GM19324 (cell line): ENCODE measurements at regions not wholly inside any gene's neighbourhood (a gene's known extent, or its start where the extent isn't known, plus 50 kb on each side); places are given as distances from the start of the nearest gene placed in this dataset.
A peak's percentile ranks its signal among the peaks of the same experiment; 100 is the strongest.

Source experiments
- ATAC-seq: cut with Tn5 transposase; IDR thresholded peaks from one replicate; pipeline ENCODE4 v1.9.1; 2021; ENCODE audit warnings: mild to moderate bottlenecking, moderate library complexity; ENCODE audit not compliant: unreplicated experiment, low FRiP score

GRCh38 chr5:97538912-97539311 is 355.9 kb upstream of the RIOK2 start:
- no peak for ATAC-seq

DNA sequence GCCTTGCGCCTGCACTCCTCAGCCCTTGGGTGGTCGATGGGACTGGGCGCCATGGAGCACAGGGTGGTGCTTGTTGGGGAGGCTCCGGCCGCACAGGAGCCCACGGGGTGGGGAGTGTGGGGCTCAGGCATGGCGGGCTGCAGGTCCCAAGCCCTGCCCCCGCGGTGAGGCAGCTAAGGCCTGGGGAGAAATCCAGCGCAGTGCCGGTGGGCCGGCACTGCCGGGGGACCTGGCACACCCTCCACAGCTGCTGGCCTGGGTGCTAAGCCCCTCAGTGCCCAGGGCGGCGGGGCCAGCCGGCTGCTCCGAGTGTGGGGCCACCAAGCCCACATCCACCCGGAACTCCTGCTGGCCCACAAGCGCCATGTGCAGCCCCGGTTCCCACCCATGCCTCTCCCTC is 358.8 kb upstream of the RIOK2 start:
- ATAC-seq = no peak

- ATAC-seq = no peak
Measured at GRCh38 chr5:97542469-97542868, 359.4 kb upstream of the RIOK2 start.

- no peak for ATAC-seq
Measured at GRCh38 chr5:97543166-97543565, 360.1 kb upstream of the RIOK2 start.

GRCh38 chr5:97544240-97544639 is 361.2 kb upstream of the RIOK2 start:
- ATAC-seq = no peak

DNA sequence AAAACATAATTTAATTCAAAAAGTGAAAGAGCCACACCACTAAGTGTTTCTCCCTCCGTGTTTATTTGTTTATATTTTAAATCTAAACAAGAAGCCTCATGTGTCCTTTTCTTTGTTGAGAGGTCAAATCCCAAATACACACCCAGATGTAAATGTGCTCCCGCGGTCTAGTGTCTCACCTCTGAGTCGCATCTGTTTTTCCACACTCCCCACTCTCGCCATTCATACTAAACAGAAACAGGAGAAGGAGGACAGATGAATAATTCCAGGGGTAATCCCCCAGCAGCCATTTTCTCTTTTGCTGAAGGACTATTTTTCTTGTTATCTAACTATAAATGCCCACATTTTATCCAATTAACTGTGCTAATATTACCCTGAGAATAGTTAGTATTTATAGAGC is 361.6 kb upstream of the RIOK2 start:
- no peak for ATAC-seq

- ATAC-seq = no peak
Measured at GRCh38 chr5:97545446-97545845, 362.4 kb upstream of the RIOK2 start.

GRCh38 chr5:97545886-97546535 is 363.0 kb upstream of the RIOK2 start:
- ATAC-seq = no peak

DNA sequence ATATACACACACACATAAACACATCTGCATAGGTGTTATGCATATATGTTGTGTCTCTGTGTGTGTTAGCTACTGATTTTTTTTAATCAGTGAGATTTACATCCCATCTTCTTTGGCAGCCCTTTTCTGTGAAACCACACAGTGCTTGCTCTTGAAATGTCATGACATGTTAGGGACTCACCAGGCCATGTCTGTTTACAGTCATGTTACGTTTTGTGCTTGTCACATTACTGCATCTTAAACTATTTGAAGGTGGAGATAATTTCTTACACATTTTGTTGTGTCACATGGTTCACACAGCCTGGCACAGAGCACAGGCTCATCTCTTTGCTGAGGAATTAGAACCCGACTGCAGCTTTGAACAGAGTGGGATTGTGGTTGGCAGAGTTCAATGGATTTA is 364.4 kb upstream of the RIOK2 start:
- no peak for ATAC-seq

DNA sequence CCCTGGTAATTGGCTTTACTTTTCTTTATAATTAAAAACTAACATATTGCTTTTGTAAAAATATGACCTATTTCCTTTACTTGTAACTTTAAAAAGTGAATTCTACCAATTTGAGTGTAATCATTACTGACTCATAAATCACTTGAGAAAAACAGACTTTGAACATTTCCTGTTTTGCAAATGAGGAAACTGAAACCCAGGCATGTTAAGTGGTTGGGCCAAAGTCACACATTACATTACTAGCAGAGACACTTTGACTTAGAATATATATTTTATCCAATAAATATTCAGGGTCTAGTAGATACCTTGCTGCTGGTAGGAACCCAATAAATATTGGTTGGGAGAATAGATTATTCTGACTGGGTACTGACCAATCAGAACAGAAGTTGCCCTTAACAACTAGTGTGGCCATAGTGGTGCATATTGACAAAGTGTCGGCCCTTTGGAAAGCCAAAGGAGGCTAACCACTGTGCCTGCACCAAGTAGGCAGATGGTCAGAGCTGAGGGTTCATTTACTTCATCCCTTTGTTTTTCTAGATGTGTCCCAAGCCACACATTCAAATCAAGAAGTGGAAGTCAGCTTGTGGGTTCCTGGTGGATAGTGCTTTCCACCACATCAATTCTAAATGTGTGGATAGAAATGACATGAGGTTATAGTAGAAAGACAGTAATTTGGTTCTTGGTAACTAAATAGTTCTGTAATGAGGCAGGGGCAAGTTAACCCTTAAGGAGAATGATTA is 365.1 kb upstream of the RIOK2 start:
- ATAC-seq = peak; percentile 62

DNA sequence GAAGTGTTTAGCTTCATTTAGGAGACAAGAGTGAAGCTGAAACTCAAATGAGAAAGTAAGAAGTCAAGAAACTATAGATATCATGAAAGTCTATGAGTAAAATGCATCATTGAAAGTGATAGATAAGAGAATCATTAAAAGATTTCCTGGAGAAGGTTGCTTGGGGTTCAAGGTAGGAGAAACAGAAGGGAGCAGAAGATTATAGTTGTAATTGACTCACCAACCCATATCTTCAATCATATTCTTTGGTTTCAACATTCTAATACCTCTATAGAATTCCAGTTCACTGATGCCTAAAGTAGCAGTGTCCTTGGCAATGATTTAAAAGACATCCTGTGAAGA is 365.7 kb upstream of the RIOK2 start:
- ATAC-seq = peak; percentile 31

GRCh38 chr5:97549496-97549895 is 366.4 kb upstream of the RIOK2 start:
- no peak for ATAC-seq

GRCh38 chr5:97550164-97550563 is 367.1 kb upstream of the RIOK2 start:
- ATAC-seq = no peak

DNA sequence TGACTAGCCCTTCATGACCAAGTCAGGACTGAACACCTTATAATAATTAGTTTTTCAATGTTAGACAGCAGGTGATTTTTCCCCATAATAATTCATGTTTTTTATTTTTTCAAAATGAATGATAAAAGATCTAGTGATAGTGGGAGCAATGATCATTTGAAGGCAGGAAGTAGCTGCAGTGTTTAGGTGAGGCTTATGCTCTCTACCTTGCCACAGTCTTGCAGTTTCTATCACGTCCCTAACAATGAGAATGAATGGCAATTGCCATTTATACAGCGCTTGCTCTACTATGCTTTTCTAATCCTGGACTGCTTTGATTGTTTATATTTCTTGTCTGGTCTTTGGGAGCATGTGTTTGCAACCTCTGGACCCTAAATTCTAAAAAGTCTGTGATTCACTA is 367.8 kb upstream of the RIOK2 start:
- ATAC-seq = no peak

- ATAC-seq = no peak
Measured at GRCh38 chr5:97553604-97554452, 370.8 kb upstream of the RIOK2 start.

GRCh38 chr5:97554977-97555643 is 372.1 kb upstream of the RIOK2 start:
- ATAC-seq = no peak

- no peak for ATAC-seq
Measured at GRCh38 chr5:97555644-97555981, 372.6 kb upstream of the RIOK2 start.

DNA sequence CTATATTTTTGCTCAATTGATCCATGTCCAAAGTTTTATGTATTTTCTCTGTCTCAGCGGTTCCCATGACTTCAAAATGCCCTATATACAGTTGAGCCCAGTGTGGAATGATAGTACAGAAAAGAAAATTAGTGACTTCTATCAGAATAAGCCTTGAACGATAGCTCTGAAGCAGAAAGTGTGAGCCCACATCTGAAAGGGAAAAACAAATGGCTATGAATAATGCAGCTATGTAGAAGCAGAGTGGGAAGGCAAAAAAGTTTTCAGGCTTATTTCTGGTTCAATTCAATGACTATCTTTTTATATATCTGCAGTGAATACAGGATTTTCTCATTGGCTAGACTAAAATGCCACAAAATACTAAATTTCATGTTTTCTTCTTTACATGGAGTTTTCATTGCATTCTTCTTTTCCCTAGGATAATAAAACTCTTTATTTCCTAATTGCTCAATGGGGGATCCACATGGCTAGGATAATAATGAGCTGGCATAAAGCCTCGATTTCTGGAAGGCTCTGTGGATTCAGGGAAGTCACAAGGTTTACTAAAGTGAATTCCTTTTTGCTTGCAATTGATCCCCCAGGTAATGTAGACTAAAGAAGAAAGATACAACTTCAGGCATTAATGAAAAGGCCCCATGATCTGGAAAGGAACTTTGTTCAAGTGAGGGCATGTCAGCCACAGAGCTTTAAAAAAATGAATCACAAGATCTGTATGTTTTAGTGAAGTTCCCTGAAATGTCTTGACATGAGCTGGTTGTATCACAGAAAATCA is 377.0 kb upstream of the RIOK2 start:
- ATAC-seq = no peak

GRCh38 chr5:97560599-97560993 is 377.5 kb upstream of the RIOK2 start:
- no peak for ATAC-seq

- ATAC-seq = no peak
Measured at GRCh38 chr5:97563050-97563657, 380.1 kb upstream of the RIOK2 start.
